SK-N-SH (cell line): ENCODE measurements at regions not wholly inside any gene's neighbourhood (a gene's known extent, or its start where the extent isn't known, plus 50 kb on each side); places are given as distances from the start of the nearest gene placed in this dataset.

Experiments
- CTCF ChIA-PET: fragments of 300-600, 350-600 bp; formaldehyde crosslinking; extraction: SDS; loops from one replicate; lab custom pipeline; 2021; lab: Yijun Ruan, JAX
- POLR2A ChIA-PET: fragments of 350-600 bp; sonication (Branson Sonifier 250); formaldehyde crosslinking; extraction: SDS; loops from one replicate; lab custom pipeline; 2020; ENCODE audit warnings: antibody characterized with exemption, inconsistent platforms; lab: Yijun Ruan, JAX
- DNase-seq: peaks from one replicate; pipeline ENCODE4 v3.0.0; 2012
- H2AFZ ChIP-seq: fragments of 200-600 bp; sonication (generic); 2 replicates; pipeline ENCODE4 v1.8.1; 2016; ENCODE audit warnings: antibody characterized with exemption, mild to moderate bottlenecking, low read depth
- H3F3A ChIP-seq: fragments of 200-600 bp; sonication (generic); replicated peaks from 2 replicates; pipeline ENCODE3; 2016; ENCODE audit warnings: antibody characterized with exemption, mild to moderate bottlenecking; ENCODE audit not compliant: insufficient read depth
- H3K27ac ChIP-seq, 2 experiments: fragments of 200-500 bp in 1 of 2; fragments of 200-600 bp in 1 of 2; sonication (Bioruptor generic) in 1 of 2; sonication (generic), shearing (Covaris generic) in 1 of 2; 2 replicates each; pipeline versions ENCODE4 v1.5.1 to v1.6.1; 2014 to 2016; ENCODE audit warnings: low read depth in 2 of 2, inconsistent platforms in 1 of 2, low read length in 1 of 2, mild to moderate bottlenecking in 1 of 2, mixed read lengths in 1 of 2
- H3K27me3 ChIP-seq: fragments of 200-600 bp; sonication (generic), shearing (Covaris generic); 2 replicates; pipeline ENCODE4 v1.6.1; 2016; ENCODE audit warnings: mixed run types; ENCODE audit not compliant: insufficient read depth
- H3K36me3 ChIP-seq, 2 experiments: fragments of 200-500 bp in 1 of 2; fragments of 200-600 bp in 1 of 2; sonication (Bioruptor generic) in 1 of 2; sonication (generic) in 1 of 2; replicated peaks in 1 of 2; 2 replicates each; pipeline versions ENCODE3 to v1.5.1; 2014 to 2016; ENCODE audit warnings: low read length in 1 of 2, mild to moderate bottlenecking in 1 of 2; ENCODE audit not compliant: insufficient read depth in 2 of 2, control insufficient read depth in 1 of 2
- H3K4me1 ChIP-seq, 2 experiments: fragments of 200-500 bp in 1 of 2; fragments of 200-600 bp in 1 of 2; sonication (Bioruptor generic) in 1 of 2; sonication (generic), shearing (Covaris generic) in 1 of 2; 2 replicates each; pipeline versions ENCODE4 v1.5.1 to v1.6.1; 2014 to 2016; ENCODE audit warnings: low read depth in 1 of 2, low read length in 1 of 2, mixed run types in 1 of 2; ENCODE audit not compliant: insufficient read depth in 2 of 2, control insufficient read depth in 1 of 2
- H3K4me2 ChIP-seq: fragments of 200-600 bp; sonication (generic), shearing (Covaris generic); 2 replicates; pipeline ENCODE4 v1.6.1; 2017; ENCODE audit warnings: mixed run types
- H3K4me3 ChIP-seq, 2 experiments: fragments of 200-500 bp in 1 of 2; fragments of 200-600 bp in 1 of 2; sonication (Bioruptor generic) in 1 of 2; sonication (generic), shearing (Covaris generic) in 1 of 2; 2 replicates each; pipeline versions ENCODE4 v1.5.1 to v1.8.1; 2014 to 2016; ENCODE audit warnings: low read depth in 2 of 2, inconsistent platforms in 1 of 2, low read length in 1 of 2, mild to moderate bottlenecking in 1 of 2, mixed read lengths in 1 of 2, moderate library complexity in 1 of 2
- H3K79me2 ChIP-seq: fragments of 200-600 bp; sonication (generic); 2 replicates; pipeline ENCODE4 v1.8.1; 2017; ENCODE audit warnings: mild to moderate bottlenecking; ENCODE audit not compliant: insufficient read depth
- H3K9ac ChIP-seq: fragments of 200-600 bp; sonication (generic); 2 replicates; pipeline ENCODE4 v1.6.1; 2017; ENCODE audit warnings: mixed run types
- H3K9me2 ChIP-seq: fragments of 200-600 bp; sonication (generic); 2 replicates; pipeline ENCODE4 v1.6.1; 2017; ENCODE audit warnings: mixed run types
- H3K9me3 ChIP-seq: fragments of 200-600 bp; sonication (generic); 2 replicates; pipeline ENCODE4 v1.6.1; 2017; ENCODE audit warnings: mixed run types, mild to moderate bottlenecking, moderate library complexity
- H4K20me1 ChIP-seq: fragments of 200-600 bp; sonication (generic); 2 replicates; pipeline ENCODE4 v1.6.1; 2017; ENCODE audit warnings: mild to moderate bottlenecking, mixed run types; ENCODE audit not compliant: insufficient read depth
- CHD2 ChIP-seq: fragments of 150-350 bp; IDR thresholded peaks from 2 replicates; pipeline ENCODE4 v1.6.1; 2018; ENCODE audit warnings: low read length; ENCODE audit not compliant: partially characterized antibody
- ELF1 ChIP-seq: IDR thresholded peaks from 2 replicates; pipeline ENCODE4 v1.4.0; 2012
- EP300 ChIP-seq, 2 experiments: IDR thresholded peaks; 2 replicates each; pipeline versions ENCODE4 v1.4.0 to v1.6.1; 2012; ENCODE audit warnings: borderline replicate concordance in 1 of 2, low read depth in 1 of 2, low read length in 1 of 2
- EZH2phosphoT487 ChIP-seq: fragments of 200-600 bp; sonication (generic); IDR thresholded peaks from 2 replicates; pipeline ENCODE4 v1.6.1; 2017; ENCODE audit warnings: low read depth, mixed run types, mild to moderate bottlenecking, antibody characterized with exemption, moderate library complexity, borderline replicate concordance
- FOSL2 ChIP-seq: IDR thresholded peaks from 2 replicates; pipeline ENCODE4 v1.4.0; 2012; ENCODE audit warnings: low read depth, mild to moderate bottlenecking, moderate library complexity, borderline replicate concordance
- FOXJ3 ChIP-seq: sonication (generic); formaldehyde crosslinking; IDR thresholded peaks from 2 replicates; pipeline ENCODE4 v1.5.1; 2020; ENCODE audit warnings: mild to moderate bottlenecking, missing genetic modification reagents
- GABPA ChIP-seq: IDR thresholded peaks from 2 replicates; pipeline ENCODE4 v1.4.0; 2012; ENCODE audit warnings: low read depth, mild to moderate bottlenecking
- GATA2 ChIP-seq: sonication (generic); formaldehyde crosslinking; IDR thresholded peaks from 2 replicates; pipeline ENCODE4 v1.5.0; 2020; ENCODE audit warnings: mild to moderate bottlenecking, missing genetic modification reagents
- MEF2A ChIP-seq: IDR thresholded peaks from 2 replicates; pipeline ENCODE4 v1.4.0; 2012; ENCODE audit warnings: low read depth, borderline replicate concordance
- NFIC ChIP-seq: IDR thresholded peaks from 2 replicates; pipeline ENCODE4 v1.4.0; 2012; ENCODE audit warnings: borderline replicate concordance
- POLR2AphosphoS5 ChIP-seq: IDR thresholded peaks from 2 replicates; pipeline ENCODE4 v1.6.1; 2012; ENCODE audit warnings: low read depth, low read length
- RAD21 ChIP-seq: IDR thresholded peaks from 2 replicates; pipeline ENCODE4 v1.6.1; 2012; ENCODE audit warnings: mild to moderate bottlenecking, low read length
- RFX5 ChIP-seq: IDR thresholded peaks from 2 replicates; pipeline ENCODE4 v1.6.1; 2012; ENCODE audit warnings: mild to moderate bottlenecking, improper control_type of control experiment, low read length
- TAF1 ChIP-seq: IDR thresholded peaks from 2 replicates; pipeline ENCODE4 v1.6.1; 2012; ENCODE audit warnings: low read depth, mild to moderate bottlenecking, low read length, moderate library complexity, borderline replicate concordance
- TCF12 ChIP-seq: IDR thresholded peaks from 2 replicates; pipeline ENCODE4 v1.4.0; 2012
- YY1 ChIP-seq: IDR thresholded peaks from 2 replicates; pipeline ENCODE4 v1.4.0; 2012; ENCODE audit warnings: low read depth, mild to moderate bottlenecking
- WGBS: methylation state at CpG from one replicate; pipeline ENCODE4 v1.1.6; 2017; ENCODE audit warnings: low lambda C conversion rate; 5-methylcytosine and 5-hydroxymethylcytosine counted together
- TF ChIP-seq, protein P1 (sequence below): fragments of 150-350 bp; IDR thresholded peaks from 2 replicates; pipeline ENCODE4 v1.6.1; 2016; ENCODE audit warnings: mild to moderate bottlenecking, low read depth, low read length
- TF ChIP-seq, protein P2 (sequence below): IDR thresholded peaks from 2 replicates; pipeline ENCODE4 v1.4.0; 2012; ENCODE audit warnings: low read depth, borderline replicate concordance
- TF ChIP-seq, protein P3 (sequence below): IDR thresholded peaks from 2 replicates; pipeline ENCODE4 v1.4.0; 2012; ENCODE audit warnings: low read depth
- TF ChIP-seq, protein P4 (sequence below): IDR thresholded peaks from 2 replicates; pipeline ENCODE4 v1.4.0; 2012; ENCODE audit warnings: low read depth, borderline replicate concordance

DNA sequence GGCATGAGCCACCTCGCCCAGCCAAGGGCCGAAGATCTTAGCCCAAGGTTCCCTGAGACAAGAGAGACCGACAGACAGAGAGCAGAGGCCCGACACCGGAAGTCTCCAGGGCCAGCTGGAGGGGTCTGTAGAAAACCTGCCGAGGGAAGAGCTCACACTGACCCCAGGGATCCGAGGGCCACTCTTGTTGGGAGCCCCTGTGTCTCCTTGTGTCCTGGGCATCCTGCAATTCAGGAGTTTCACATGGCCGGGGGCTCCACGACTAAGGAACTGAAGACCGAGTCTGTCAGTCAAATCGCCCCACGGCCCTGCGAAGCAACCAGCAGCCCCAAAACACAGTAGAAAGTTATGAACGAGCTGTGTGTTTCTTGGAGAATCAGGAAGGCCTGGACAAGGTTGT, 1482.0 kb downstream of the BRD1 start:
- H3K9ac ChIP-seq = no peak overlapping the region
- H3K27me3 ChIP-seq = no peaks in the 10 kb centered on the region; the same call in 1 of the 2 replicates
- CTCF ChIA-PET = no interaction called here
- no peak overlapping the region for H2AFZ ChIP-seq
- no peaks in the 10 kb centered on the region for H3K36me3 ChIP-seq
- H3K9me3 ChIP-seq = no peaks in the 10 kb centered on the region
- no peak overlapping the region for H3K4me2 ChIP-seq
- no peak for DNase-seq
- H3K4me1 ChIP-seq = no peaks in the 10 kb centered on the region
- H3F3A ChIP-seq = no peaks in the 10 kb centered on the region
- POLR2A ChIA-PET = no interaction called here
- H3K9me2 ChIP-seq = no peaks in the 10 kb centered on the region
- TF ChIP-seq YY1 (no peak), TCF12 (no peak), TAF1 (no peak), RAD21 (no peak), EP300 (IDR thresholded peaks at IDR 0.05; ENCODE audit: borderline replicate concordance in 1 of 2, low read depth in 1 of 2, low read length in 1 of 2) (no peak), POLR2AphosphoS5 (no peak), GATA2 (CRISPR knock-in tag) (no peak), FOSL2 (no peak), FOXJ3 (CRISPR knock-in tag) (no peak), GABPA (no peak), ELF1 (no peak), RFX5 (no peak), MEF2A (no peak), NFIC (no peak), EZH2phosphoT487 (no peak), CHD2 (no peak)
- TF ChIP-seq, protein P1, sequence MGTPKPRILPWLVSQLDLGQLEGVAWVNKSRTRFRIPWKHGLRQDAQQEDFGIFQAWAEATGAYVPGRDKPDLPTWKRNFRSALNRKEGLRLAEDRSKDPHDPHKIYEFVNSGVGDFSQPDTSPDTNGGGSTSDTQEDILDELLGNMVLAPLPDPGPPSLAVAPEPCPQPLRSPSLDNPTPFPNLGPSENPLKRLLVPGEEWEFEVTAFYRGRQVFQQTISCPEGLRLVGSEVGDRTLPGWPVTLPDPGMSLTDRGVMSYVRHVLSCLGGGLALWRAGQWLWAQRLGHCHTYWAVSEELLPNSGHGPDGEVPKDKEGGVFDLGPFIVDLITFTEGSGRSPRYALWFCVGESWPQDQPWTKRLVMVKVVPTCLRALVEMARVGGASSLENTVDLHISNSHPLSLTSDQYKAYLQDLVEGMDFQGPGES = no peak
- TF ChIP-seq, protein P2, sequence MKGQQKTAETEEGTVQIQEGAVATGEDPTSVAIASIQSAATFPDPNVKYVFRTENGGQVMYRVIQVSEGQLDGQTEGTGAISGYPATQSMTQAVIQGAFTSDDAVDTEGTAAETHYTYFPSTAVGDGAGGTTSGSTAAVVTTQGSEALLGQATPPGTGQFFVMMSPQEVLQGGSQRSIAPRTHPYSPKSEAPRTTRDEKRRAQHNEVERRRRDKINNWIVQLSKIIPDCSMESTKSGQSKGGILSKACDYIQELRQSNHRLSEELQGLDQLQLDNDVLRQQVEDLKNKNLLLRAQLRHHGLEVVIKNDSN = no peak
- TF ChIP-seq, protein P3, sequence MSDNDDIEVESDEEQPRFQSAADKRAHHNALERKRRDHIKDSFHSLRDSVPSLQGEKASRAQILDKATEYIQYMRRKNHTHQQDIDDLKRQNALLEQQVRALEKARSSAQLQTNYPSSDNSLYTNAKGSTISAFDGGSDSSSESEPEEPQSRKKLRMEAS = no peak
- TF ChIP-seq, protein P4, sequence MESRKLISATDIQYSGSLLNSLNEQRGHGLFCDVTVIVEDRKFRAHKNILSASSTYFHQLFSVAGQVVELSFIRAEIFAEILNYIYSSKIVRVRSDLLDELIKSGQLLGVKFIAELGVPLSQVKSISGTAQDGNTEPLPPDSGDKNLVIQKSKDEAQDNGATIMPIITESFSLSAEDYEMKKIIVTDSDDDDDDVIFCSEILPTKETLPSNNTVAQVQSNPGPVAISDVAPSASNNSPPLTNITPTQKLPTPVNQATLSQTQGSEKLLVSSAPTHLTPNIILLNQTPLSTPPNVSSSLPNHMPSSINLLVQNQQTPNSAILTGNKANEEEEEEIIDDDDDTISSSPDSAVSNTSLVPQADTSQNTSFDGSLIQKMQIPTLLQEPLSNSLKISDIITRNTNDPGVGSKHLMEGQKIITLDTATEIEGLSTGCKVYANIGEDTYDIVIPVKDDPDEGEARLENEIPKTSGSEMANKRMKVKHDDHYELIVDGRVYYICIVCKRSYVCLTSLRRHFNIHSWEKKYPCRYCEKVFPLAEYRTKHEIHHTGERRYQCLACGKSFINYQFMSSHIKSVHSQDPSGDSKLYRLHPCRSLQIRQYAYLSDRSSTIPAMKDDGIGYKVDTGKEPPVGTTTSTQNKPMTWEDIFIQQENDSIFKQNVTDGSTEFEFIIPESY = no peak
- TF ChIP-seq, all 33 proteins: peak for 0
- H3K79me2 ChIP-seq = no peaks in the 10 kb centered on the region
- H3K4me3 ChIP-seq = no peak overlapping the region
- H3K27ac ChIP-seq = no peak overlapping the region
- H4K20me1 ChIP-seq = no peaks in the 10 kb centered on the region
- WGBS = 24% methylated on average over 13 of the region's 14 CpGs
